NCI-H748 treated with DMSO at 0.1 percent for 48 hours (cell line): ENCODE measurements at regions not wholly inside any gene's neighbourhood (a gene's known extent, or its start where the extent isn't known, plus 50 kb on each side); places are given as distances from the start of the nearest gene placed in this dataset.

Experiments
- DNase-seq: peaks from one replicate; lab custom pipeline; 2025; lab: John Stamatoyannopoulos, UW

GRCh38 chr7:15916681-15917380 lies 230.3 kb upstream of the MEOX2 start:
- DNase-seq = no peak

GRCh38 chr7:15915686-15916293 lies 229.3 kb upstream of the MEOX2 start:
- DNase-seq = no peak

GRCh38 chr7:15914611-15915010 lies 228.1 kb upstream of the MEOX2 start:
- no peak for DNase-seq

GRCh38 chr7:15906436-15906835 lies 220.0 kb upstream of the MEOX2 start:
- no peak for DNase-seq

GRCh38 chr7:15905251-15906040 lies 219.0 kb upstream of the MEOX2 start:
- DNase-seq = no peak

- no peak for DNase-seq
Observed at GRCh38 chr7:15891151-15891881, 204.8 kb upstream of the MEOX2 start.

GRCh38 chr7:15889507-15889906 lies 203.0 kb upstream of the MEOX2 start:
- DNase-seq = no peak

GRCh38 chr7:15888090-15888489 lies 201.6 kb upstream of the MEOX2 start:
- no peak for DNase-seq

GRCh38 chr7:15886626-15887025 lies 200.1 kb upstream of the MEOX2 start:
- DNase-seq = no peak

GRCh38 chr7:15885678-15886077 lies 199.2 kb upstream of the MEOX2 start:
- DNase-seq = no peak

- DNase-seq = no peak
Observed at GRCh38 chr7:15874774-15875173, 188.3 kb upstream of the MEOX2 start.

- no peak for DNase-seq
Observed at GRCh38 chr7:15870347-15870746, 183.9 kb upstream of the MEOX2 start.

- DNase-seq = no peak
Observed at GRCh38 chr7:15867441-15867840, 181.0 kb upstream of the MEOX2 start.

- no peak for DNase-seq
Observed at GRCh38 chr7:15866753-15867152, 180.3 kb upstream of the MEOX2 start.

- DNase-seq = no peak
Observed at GRCh38 chr7:15864626-15864991, 178.1 kb upstream of the MEOX2 start.

GRCh38 chr7:15863951-15864625 lies 177.6 kb upstream of the MEOX2 start:
- DNase-seq = no peak

GRCh38 chr7:15862781-15863165 lies 176.3 kb upstream of the MEOX2 start:
- no peak for DNase-seq

GRCh38 chr7:15862016-15862780 lies 175.7 kb upstream of the MEOX2 start:
- no peak for DNase-seq

- DNase-seq = no peak
Observed at GRCh38 chr7:15860264-15860949, 173.9 kb upstream of the MEOX2 start.

- DNase-seq = no peak
Observed at GRCh38 chr7:15857026-15857425, 170.5 kb upstream of the MEOX2 start.

GRCh38 chr7:15856311-15856710 lies 169.8 kb upstream of the MEOX2 start:
- no peak for DNase-seq
